Ishikawa (cell line): ENCODE measurements at regions not wholly inside any gene's neighbourhood (a gene's known extent, or its start where the extent isn't known, plus 50 kb on each side); places are given as distances from the start of the nearest gene placed in this dataset.

Experiments
- CEBPB ChIP-seq: IDR thresholded peaks from 2 replicates; pipeline ENCODE4 v1.6.1; 2012
- CREB1 ChIP-seq: IDR thresholded peaks from 2 replicates; pipeline ENCODE4 v1.6.1; 2012; ENCODE audit warnings: low read depth
- EP300 ChIP-seq: IDR thresholded peaks from 2 replicates; pipeline ENCODE4 v1.6.1; 2012; ENCODE audit warnings: borderline replicate concordance
- RAD21 ChIP-seq: IDR thresholded peaks from 2 replicates; pipeline ENCODE4 v1.6.1; 2012; ENCODE audit warnings: low read depth
- REST ChIP-seq: IDR thresholded peaks from 2 replicates; pipeline ENCODE4 v1.6.1; 2012; ENCODE audit warnings: low read depth, mild to moderate bottlenecking
- TAF1 ChIP-seq: IDR thresholded peaks from 2 replicates; pipeline ENCODE4 v1.6.1; 2012; ENCODE audit warnings: low read depth, mild to moderate bottlenecking
- TEAD4 ChIP-seq: IDR thresholded peaks from 2 replicates; pipeline ENCODE4 v1.6.1; 2012
- USF1 ChIP-seq: IDR thresholded peaks from 2 replicates; pipeline ENCODE4 v1.6.1; 2012

- TF ChIP-seq EP300 = no peak
- no peak for TF ChIP-seq REST
- TF ChIP-seq CREB1 = no peak
- no peak for TF ChIP-seq TAF1
- no peak for TF ChIP-seq TEAD4
- TF ChIP-seq RAD21 = no peak
- TF ChIP-seq CEBPB = no peak
- no peak for TF ChIP-seq USF1
Measured at GRCh38 chrX:65196758-65197360, 220.6 kb upstream of the ZC4H2 start.
